G401 (cell line): ENCODE measurements at regions not wholly inside any gene's neighbourhood (a gene's known extent, or its start where the extent isn't known, plus 50 kb on each side); places are given as distances from the start of the nearest gene placed in this dataset.

Experiments used
- DNase-seq: peaks from one replicate; pipeline ENCODE4 v3.0.0-alpha.2; 2015; ENCODE audit warnings: low spot score
- in situ Hi-C: cut with HindIII; loops from 2 replicates; pipeline ENCODE4 v1.10.0; 2016; ENCODE audit warnings: low sequenced_read_pairs, mixed read lengths

DNA sequence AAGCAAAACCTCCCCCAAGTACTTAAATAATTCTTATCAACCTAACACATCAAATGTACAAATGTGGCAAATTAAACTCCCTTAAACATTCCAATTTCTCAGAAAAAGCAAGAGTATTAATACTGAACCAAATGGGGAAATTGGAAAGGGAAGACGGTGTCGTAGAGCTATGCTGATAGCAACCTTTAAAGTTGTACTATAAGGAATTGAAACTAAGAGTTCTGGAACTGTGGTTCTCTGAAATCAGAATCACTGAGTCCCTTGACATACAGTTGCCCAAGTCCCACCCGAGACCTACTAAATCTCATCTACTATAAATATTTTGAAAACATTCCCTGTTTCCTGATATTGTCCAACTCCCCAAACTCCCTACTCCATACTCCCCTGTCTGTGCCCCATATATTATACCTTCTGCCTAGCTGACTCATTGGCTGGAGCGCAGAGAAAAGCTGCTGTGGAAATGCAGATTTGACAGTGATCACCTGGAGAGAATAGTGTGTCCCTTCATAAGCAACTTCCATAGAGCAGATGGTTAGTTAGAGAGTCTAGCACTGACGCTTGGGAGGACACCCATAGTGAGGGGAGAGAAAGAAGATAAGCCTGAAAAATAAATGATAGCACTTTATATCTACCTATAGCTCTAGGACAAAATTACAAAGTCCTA, 51.4 kb upstream of the ITM2B start:
- peak; percentile 91 for DNase-seq
- in situ Hi-C loops: no loop called here

- DNase-seq: no peak
- in situ Hi-C loops: no loop called here
These were observed 54.9 kb upstream of the ITM2B start for GRCh38 chr13:48178126-48178525.

GRCh38 chr13:48176781-48177180, 56.2 kb upstream of the ITM2B start:
- DNase-seq: no peak
- in situ Hi-C loops: no loop called here

DNA sequence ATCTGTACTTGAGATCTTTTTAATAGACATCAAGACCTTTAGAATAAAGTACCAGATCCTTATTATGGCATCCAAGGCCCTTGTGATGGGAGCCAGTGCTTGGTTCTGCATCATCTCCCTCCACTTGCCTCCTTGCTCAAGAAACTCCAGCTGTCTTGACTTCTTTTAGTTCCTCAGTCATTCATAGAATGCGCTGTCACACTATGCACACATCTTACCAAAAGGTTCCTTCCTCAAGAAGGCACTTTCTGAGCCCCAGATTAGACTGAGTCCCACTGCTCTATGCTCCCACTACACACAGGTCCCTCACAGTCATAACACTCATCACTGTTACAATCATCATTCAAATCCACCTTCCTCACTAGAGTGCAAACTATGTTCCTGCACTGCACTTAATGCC, 57.8 kb upstream of the ITM2B start:
- in situ Hi-C loops: no loop called here
- DNase-seq: no peak

DNA sequence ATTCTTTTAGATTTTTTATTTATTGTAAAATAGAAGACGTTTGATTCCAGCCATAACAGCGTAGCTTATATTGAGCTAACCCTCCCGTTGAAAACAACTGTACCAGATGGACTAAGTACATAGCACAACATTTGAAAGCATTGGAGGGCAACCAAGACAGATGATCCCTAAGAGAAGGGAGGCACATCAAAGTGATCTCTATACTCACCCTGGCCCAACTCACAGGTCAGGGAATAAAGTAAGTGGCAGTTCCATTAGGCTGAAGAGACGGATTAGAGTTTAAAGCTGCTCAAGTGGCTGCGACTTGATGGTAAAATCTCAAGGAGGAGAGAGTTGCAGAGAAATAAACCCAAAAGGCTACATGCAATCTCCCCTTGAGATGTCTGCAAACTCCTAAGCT, 65.1 kb upstream of the ITM2B start:
- no peak for DNase-seq
- in situ Hi-C loops: no loop called here

- in situ Hi-C loops: no loop called here
- no peak for DNase-seq
These were observed 67.3 kb upstream of the ITM2B start for GRCh38 chr13:48165727-48166126.

GRCh38 chr13:48165063-48165462, 67.9 kb upstream of the ITM2B start:
- in situ Hi-C loops: no loop called here
- DNase-seq: no peak

DNA sequence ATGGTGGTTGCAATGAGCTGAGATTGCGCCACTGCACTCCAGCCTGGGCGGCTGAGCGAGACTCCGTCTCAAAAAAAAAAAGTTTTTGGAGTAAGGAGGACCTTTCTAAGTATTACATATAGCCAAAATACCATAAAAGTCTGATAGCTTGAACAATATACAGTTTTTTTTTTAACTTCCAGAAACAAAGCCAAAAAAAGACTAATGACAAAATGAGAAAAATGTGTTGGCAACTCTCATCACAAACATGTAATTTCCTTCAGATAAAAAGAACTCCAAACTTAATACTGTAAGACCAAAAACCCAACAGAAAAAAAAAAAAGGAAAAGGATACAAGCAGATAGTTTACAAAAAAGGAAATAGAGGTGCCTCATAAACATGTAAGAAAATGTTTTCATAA, 68.2 kb upstream of the MED4 start:
- DNase-seq: no peak
- in situ Hi-C loops: no loop called here

DNA sequence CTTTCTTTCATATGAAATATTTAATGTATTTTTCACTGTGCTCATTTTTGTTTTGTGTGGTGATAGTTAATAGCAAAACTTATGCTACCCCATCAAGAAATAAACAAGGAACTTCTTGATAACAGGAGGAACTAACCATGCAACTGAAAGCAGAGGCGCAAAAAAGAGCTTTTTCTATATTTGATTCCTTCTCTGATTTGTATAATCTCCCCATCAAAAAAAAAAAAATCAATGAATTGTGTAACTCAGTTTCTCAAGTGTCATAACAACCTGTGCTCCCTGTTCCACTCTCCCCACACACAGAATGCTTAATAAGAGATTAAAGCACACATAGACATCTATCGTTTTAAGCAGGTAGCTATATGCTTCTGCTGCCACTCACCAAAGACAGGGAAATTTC, 67.3 kb upstream of the MED4 start:
- in situ Hi-C loops: no loop called here
- no peak for DNase-seq

- no peak for DNase-seq
- in situ Hi-C loops: no loop called here
These were observed 66.8 kb upstream of the MED4 start for GRCh38 chr13:48161530-48162179.

DNA sequence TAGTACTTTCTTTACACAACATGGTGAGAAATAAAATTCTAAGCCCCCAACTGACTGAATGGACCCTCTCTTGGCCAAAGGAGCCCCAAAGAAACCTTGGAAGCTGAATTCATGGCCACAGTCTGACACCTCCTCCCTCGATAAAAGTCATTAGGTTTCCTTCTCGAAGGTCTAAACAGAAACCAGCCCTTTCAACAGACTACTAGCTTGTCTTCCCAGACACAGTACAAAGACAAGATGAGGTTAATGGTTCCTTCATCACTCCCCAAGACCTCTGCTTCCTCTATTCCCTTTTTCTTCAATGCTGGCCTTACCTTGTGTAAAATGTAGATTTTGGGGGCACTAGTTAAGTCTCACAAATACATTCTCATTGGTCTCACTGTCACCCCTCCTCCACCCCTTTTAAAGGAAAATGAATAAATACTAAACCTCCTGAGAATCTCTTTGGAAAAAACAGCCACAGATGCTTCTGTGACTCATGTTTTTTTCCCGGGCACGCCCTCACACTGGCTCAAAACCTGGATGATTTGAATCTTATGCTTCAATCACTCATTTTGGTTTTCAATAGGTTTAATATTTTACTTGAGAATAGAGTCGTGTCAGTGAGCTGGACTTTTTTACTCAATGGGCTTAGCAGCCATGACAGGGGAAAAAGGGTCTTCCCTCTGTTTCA, 65.8 kb upstream of the MED4 start:
- no peak for DNase-seq
- in situ Hi-C loops: no loop called here

DNA sequence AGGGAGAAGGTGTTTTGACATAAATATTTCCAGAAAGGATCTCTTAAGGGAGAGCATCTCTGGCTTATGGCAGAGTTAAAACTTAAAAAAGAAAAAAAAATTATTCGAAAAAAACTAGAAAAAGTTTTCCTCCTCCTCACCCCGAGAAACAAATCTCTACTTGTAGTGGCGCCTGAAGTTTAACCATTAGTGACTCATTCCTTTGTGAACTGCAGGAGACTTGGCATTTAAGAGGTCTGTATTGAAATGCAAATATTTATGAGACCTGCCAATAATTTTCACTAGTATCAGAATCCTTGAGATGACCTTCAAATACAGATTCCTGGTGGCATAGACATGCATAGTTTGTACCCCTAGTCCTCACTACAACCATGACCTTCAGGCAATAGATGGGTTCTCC, 64.9 kb upstream of the MED4 start:
- DNase-seq: no peak
- in situ Hi-C loops: no loop called here

DNA sequence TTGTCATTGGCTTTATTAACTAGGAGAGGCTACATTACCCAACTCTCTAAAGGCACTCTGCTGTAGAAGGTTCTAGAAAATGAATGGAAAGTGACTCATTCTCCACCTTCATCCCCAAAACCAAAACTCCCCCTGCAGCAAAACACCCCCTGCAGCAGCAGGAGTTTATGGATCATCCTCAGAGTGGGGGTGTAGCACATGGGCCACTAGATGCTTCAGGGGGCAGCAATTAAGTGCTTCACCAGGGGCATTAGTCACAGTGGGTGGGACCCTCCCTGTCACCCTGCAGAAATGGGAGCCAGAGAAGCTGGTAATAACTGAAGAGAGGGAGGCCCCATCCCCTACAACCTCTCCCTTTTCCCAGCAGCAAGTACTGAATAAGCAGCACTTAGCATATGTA, 64.5 kb upstream of the MED4 start:
- no peak for DNase-seq
- in situ Hi-C loops: no loop called here

DNA sequence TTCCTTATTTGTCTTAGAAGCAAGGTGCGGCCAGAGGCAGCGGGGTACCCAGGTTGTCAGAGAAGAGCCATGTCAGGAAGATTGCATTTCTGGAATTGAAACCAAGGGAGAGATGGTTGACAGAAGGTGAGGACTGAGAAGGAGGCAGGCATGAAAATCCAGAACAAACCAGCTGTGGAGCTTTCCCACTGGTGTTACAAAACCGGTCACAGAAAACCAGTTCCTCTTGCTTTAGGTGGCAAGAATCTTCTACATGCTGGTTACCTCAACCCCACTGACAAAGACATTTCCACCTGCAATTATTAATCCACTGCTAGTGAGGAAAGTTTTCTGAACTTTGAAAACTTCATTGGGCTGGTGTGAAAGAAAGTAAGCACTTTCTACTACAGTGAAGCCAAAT, 64.0 kb upstream of the MED4 start:
- in situ Hi-C loops: no loop called here
- DNase-seq: no peak

DNA sequence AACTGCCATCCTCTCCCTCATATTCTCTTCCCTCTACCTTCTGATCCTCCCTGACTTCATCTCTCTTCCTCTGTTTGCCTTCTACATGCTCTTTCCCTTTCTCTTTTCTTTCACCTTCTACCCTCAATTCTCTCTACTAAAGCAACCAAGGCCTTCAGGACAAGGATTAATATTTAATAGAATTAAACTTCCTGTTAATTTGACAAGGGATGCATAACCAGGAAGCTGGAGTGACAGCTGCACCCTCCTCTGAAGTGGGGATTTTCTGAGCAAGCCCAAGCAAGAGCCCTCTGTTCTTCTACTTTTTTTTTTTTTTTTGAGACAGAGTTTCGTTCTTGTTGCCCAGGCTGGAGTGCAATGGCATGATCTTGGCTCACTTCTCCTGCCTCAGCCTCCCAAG, 63.4 kb upstream of the MED4 start:
- in situ Hi-C loops: no loop called here
- no peak for DNase-seq

- in situ Hi-C loops: no loop called here
- no peak for DNase-seq
These were observed 61.6 kb upstream of the MED4 start for GRCh38 chr13:48156466-48156865.

DNA sequence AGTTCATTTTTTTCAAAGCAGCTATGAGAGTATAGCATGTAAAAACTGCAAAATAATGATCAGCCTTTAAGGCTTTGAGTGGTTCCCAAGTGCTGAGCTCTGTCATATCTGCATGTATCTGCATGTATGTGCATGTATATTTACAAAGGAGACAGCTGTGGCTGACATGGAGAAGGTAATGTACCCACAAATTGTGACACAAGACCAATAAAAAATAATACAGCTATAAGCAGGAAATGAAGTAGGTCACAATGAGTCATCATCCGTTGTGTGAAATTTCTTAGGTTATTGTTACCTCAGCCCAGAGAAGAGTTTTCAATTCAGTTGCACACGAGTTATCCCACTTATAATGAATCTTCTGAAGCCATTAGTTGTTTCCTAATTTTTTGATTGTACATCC, 60.9 kb upstream of the MED4 start:
- in situ Hi-C loops: no loop called here
- DNase-seq: no peak

- DNase-seq: no peak
- in situ Hi-C loops: no loop called here
These were observed 59.8 kb upstream of the MED4 start for GRCh38 chr13:48154671-48155070.

- in situ Hi-C loops: no loop called here
These were observed 58.3 kb upstream of the MED4 start for GRCh38 chr13:48153186-48153585.

DNA sequence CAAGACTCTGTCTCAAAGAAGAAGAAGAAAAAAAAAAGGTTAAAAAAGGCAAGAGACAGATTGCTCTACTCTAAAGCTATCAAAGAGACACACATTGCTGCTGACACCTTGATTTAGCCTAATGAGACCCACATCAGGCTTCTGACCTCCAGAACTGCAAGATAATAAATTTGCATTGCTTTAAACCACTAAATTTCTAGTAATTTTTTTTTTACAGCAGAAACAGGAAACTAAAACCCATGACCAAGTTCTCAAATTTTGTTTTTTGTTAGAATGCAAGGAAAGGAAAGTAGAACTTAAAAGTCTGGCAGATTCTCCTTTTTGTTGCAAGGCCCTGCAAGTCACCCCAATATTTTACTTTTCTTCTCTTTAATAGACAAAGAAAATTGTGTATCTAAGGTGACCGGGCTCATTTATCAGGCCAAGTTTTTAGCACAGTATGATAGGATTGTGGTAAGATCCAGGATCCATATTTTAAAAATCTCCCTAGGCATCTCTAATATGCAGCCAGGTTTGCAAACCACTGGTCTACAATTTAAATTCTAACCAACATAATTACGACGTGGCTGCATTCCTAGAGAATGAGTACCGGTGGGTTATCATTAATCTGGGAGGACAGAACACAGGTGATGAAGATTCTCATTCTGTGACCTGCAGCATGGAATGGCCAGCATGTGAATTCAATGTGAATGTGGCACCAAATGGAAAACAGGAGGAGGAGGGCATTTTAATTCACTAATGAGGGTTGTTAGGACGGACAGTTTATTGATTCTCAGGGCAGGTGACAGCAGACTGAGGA, 56.7 kb upstream of the MED4 start:
- peak; percentile 57 for DNase-seq
- in situ Hi-C loops: no loop called here

More at GRCh38 chr13:48153186-48153585, 58.3 kb upstream of the MED4 start:
- DNase-seq: no peak
